ENCODE measurements at regions not wholly inside any gene's neighbourhood (a gene's known extent, or its start where the extent isn't known, plus 50 kb on each side); places are given as distances from the start of the nearest gene placed in this dataset.
A peak's percentile ranks its signal among the peaks of the same experiment; 100 is the strongest.
"Not testable (repeated sequence)": the region's sequence is repeated elsewhere in the genome, so short reads cannot be mapped to it uniquely, and the experiment has no call there.

DNA sequence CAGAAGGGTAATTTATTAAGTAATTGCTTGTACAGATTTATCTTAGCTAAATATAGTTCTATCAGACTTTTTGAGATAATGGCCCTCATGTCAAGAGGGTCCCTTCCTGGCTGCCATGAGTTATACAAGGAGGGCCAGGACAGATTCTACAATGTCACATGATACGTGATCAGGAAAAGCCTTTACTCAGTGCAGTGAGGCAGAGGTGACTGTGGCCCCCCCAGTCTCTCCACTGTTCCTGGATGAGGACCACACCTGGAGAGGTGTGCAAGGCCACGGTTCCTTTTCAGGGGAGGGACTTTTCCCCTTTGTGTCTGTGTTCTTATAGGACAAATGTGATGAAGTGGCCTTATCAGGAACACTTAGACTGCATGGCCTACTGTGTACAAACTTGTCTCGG lies 54.3 kb upstream of the LRCH1 start:
- DNase-seq (ENCODE audit: low read depth): no peak

DNA sequence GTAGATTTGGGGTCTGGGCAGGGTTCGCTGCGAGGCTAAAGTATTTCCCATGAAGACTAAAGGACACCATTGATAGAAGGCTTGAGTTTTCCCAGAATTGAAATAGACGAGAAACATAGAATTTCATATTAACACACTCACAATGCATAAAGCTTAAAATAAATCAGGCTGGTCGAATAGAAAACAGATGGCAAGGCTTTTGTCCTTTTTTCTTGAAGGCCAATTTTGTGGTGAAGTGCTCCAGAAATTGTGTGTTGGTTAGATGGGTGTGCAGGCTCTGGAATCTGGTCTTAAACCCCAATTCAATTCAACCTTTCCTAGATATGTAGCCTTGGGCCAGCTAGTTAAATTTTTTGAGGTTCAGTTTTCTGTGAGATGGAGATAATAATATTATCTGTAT lies 56.9 kb upstream of the LRCH1 start:
- no peak for DNase-seq (ENCODE audit: low read depth)

DNA sequence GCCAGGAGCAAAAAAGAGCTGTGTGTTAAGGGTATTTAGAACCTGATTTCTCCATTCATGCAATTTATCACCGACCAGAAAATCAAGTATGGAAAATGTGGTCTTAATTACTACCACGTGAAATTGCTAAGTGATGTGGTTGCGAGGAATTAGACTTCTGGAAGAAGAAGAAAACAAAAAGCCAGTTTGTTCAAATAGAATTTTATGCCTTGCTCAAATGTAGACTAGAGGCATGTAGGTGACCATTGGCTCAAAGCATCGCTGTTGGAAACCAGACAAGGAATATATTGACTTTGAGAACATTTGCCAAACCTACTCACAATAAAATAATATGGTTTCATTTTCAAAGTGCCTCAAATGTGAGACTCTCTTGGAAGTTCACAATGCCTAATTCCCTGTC lies 57.3 kb upstream of the LRCH1 start:
- DNase-seq (ENCODE audit: low read depth): no peak

DNA sequence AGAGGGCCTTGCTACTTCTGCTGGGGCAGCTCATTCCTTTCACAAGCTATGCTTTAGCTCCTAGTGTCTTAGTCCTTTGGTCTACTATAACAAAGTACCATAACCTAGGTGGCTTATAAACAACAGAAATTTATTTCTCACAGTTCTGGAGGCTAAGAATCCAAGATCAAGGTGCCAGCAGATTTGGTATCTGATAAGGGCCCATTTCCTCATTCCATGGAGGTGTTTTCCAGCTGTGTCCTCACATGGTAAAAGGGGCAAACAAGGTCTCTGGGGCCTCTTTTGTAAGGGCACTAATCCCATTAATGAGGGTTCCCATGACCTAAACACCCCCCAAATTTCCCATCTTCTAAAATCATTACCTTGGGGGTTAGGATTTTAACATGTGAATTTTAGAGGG lies 57.9 kb upstream of the LRCH1 start:
- DNase-seq (ENCODE audit: low read depth): no peak

DNA sequence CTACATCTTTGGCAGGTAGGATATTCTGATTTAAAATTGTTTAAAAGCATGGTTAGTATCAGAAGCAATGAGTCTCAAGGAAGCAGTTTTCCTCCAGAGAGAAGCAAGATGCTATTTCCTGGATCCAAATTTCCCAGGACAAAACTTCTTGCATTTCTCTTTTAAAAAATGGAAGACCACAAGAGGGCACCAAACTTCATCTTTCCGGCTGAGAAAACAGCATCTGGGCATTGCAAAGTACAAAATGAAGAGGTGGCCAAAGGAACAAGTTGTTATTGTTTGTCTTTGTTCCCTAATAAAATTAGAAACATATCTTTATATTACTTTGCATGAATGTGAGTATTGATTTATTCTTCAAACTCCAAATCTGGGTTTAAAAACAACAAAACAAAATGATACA lies 60.0 kb upstream of the LRCH1 start:
- DNase-seq (ENCODE audit: low read depth): peak; percentile 12

DNA sequence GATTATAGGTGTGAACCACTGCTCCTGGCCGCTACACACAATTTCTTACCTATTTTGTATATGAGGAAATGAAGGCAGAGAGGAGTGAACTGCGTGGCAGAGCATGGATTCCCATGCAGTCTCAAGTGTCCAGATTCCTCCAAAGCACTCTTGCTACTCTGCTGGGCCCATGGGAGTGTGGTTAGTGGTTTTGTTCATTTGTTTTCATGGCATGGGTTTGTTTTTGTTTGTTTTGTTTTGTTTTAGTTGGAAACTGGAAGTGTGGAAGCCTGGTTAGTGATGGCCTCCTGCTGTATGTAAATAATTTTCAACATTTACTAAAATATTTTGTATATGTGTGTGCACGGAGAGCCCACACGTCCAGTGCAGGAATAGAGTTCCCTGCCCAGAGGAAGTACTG lies 61.3 kb upstream of the LRCH1 start:
- DNase-seq (ENCODE audit: low read depth): no peak

DNA sequence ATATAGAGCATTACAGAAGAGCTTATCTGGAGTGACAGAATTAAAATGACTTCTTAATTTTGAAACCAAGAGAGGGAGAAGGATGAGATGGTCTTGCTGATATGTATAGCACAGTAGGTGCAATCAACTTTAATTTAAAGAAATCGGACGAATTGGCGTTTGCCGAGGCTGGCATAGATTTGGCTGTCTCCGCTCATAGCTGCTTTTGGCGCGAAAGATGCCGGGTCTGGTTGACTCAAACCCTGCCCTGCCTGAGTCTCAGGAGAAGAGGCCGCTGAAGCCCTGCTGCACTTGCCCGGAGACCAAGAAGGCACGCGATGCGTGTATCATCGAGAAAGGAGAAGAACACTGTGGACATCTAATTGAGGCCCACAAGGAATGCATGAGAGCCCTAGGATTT lies 62.3 kb upstream of the LRCH1 start:
- not testable (repeated sequence) for DNase-seq (ENCODE audit: low read depth)

DNA sequence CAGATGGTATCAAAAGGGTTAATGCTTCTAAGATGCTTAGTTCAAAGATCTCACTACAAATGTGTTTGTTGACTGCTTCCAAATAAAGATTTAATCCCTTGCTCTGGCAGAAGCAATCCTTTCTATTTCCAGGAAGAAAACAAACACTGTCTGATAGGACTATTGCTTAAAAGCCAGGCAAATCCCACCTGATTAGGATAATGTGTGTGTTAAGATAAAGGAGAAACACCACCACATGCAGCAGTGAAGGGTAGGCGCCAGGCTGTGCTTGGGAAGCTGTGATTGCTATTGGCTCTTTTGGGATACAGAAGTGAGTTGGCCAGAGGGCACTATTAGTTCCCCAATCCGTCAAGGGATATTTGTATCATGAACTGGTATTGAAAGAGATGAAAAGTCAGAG lies 62.8 kb upstream of the LRCH1 start:
- DNase-seq (ENCODE audit: low read depth): no peak

DNA sequence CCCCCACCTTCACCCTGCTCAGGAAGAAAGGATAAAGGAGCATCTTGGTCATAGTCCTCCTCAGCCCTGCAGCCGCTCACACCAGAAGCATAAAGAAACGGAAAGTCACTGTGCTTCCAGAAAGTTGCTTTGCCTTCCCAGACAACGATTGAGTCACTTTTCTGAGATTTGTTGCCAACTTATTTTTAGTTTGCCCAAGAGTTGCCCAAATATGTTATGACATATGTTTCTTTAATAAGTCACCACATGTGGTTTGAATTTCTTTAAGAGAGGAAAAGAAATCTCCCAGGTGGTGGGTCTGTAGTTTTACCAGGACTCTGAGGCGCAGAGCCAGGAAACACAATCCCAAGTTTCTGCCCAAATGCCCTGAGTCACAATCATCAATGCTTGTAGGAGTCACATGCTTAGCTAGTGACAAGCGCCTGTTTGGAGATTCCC lies 63.4 kb upstream of the LRCH1 start:
- DNase-seq (ENCODE audit: low read depth): peak; percentile 46

DNA sequence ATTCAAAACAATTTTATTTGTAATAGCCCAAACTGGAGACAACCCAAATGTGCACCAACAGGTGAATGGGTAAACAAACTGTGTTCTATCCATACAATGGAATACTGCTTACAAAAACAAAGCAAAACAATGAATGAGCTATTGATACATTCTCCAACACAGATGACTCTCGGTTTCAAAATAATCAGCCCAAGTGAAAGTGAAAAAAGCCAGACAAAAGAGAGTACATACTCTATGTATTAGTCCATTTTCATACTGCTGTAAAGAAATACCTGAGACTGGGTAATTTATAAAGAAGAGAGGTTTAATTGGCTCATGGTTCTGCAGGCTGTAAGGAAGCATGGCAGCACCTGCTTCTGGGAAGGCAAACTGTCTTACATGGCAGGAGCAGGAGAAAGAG lies 65.2 kb upstream of the LRCH1 start:
- no peak for DNase-seq (ENCODE audit: low read depth)

DNA sequence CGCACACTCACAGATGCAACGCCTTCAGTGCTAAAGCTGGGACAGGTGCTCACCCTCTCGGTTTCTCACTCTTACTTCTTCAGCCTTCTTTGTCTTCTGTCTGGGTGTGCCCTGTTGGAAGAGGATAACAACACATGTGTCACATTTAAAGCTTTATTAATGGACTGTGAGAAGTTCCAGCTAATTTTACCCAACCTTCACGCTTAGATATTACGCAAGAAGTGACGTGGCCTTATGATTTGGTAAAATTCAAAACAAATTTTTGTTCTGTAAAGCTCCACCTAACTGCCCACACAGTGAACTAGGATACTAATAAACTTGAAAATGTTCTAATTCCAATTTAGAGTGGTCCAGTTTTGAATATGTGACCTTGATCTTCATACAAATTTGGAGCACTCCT lies 66.7 kb upstream of the LRCH1 start:
- DNase-seq (ENCODE audit: low read depth): no peak

DNA sequence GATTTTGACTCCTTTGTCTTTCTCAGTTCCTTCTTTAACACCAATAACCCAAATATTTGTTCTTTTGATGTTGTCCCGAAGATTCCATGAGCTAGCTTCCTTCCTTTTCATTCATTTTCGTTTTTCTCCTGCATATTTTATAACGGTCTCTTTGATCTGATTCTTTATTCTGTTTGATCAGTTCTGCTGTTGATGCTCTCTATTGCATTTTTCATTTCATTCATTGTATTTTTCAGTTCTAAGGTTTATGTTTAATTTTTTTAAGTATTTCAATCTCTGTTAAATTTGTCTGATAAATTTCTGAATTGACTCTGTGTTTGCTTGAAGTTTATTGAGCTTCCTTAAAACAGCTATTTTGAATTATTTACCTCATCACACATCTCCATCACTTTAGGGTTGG lies 68.4 kb upstream of the LRCH1 start:
- DNase-seq (ENCODE audit: low read depth): no peak

DNA sequence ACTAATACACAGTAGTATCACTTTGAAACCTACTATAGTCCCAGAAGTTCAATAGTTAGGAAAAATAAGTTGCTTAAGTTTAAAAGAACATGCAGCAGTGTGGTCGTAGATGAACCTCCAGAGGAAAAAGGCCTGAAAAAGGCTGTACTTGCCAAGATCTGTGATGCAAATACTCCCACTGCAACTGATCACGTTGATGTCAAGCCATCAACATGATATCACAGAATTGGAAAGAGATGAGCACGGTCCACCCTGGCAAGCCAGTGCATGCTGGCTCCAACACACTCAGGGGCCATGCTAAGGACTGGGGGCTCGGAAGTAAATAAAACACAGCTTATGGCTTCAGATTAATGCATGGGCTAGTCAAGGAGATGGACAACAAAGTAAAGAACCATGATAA lies 71.8 kb upstream of the LRCH1 start:
- no peak for DNase-seq (ENCODE audit: low read depth)

DNA sequence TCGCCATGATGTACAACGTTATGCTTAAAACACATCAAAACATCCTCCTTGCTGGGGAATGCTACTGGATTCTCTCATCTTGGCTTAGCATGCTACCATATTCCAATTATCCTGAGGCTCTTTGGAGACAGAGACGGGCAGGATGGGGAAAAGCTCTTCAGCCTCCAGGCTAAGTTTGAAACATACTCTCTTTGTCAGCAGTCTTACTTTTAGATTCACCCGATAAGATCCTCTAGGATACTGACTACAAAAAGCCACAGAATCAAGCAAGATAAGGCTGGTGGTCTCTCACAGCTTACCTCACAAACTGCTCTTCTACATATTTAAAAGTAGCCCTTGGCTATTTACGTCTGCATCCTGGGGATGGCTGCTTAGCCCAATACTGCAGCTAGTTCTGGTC lies 72.8 kb upstream of the LRCH1 start:
- no peak for DNase-seq (ENCODE audit: low read depth)

DNA sequence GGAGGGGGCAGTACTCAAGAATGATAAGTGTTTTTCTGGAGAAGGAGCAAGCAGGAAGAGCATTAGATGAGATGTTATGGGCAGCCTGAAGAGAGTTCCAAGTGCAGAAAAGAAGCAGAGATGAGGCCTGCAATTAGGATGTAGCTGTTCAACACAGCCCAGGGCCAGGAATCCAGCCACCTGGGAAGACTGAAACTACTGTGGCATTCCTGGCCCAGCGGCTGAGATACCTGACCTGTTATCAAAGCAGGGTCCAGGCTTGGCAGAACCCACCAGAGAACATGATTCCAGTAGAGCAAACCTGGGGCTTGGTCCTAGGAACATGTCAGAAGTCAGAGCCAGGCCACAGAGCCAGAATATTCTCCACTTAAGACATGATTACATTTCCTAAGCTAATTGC lies 73.3 kb upstream of the LRCH1 start:
- DNase-seq (ENCODE audit: low read depth): no peak

DNA sequence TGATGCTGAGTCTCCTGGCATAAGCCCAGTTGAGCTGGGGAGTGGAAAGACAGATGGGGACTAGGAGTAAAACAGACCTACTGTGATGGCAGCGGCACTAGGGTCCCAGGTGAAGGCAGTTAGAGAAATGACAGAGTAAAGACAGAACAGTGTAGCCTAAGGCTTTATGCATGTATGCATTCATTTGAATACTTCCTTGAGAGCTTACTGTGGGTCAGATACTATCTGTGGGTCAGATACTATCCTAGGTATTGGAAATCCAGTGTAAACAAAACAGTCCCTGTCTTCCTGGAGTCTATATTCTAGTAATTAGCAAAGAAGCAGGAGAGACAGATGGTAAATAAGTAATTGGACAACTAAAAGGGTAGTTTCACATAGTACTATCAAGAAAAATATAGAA lies 73.7 kb upstream of the LRCH1 start:
- no peak for DNase-seq (ENCODE audit: low read depth)

DNA sequence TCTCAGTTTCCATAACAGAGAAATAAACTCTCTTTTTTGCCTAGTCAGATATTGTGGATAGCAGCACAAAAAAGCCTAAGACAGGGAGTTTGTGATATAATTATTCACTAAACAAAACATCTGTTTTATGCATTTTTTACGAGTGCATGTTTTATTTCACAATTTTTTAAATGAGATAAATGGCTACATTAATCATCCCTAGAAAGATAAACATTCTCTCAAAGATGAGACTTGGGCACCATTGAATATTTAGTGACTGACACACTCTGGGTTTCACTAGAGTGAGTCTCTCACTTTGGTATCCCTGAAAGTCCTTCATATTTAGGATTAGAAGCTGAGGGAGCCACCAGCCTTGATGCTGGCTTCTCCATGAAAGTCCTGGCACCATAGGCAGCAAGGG lies 74.3 kb upstream of the LRCH1 start:
- no peak for DNase-seq (ENCODE audit: low read depth)

DNA sequence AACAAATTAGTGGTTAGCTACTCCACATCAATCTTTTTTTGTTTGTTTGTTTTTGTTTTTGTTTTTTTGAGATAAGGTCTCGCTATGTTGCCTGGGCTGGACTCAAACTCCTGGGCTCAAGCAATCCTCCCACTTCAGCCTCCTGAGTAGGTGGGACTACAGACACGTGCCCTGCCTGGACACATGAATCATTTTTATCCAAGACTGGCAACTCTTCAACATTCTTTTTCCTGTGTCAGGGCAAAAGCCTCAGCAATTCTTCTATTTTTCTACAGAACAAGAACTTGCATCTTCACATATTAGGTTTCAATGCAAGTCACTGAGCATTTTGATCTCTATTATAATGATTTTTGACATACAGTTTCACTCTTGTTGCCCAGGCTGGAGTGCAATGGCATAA lies 76.8 kb upstream of the LRCH1 start:
- no peak for DNase-seq (ENCODE audit: low read depth)

DNA sequence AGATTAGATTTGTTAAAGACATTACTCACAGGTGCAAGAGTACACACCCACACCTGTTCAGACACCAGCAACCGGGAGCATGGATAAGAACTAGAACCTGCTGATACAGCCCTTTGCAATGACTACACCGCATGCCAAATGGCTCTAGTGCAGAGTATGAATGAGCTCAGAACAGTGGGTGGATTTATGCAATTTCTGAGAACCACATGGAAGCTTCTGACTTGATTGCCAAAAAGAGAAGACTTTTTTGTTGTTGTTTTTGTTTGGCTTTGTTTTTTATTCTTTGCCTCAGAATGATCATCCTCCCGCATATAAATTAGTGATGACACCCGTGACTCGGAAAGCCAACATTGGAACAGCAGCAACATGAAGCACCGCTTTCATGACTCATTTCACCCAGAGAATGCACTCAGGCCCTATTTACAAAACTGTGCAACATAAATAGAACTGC lies 77.4 kb upstream of the LRCH1 start:
- no peak for DNase-seq (ENCODE audit: low read depth)

DNA sequence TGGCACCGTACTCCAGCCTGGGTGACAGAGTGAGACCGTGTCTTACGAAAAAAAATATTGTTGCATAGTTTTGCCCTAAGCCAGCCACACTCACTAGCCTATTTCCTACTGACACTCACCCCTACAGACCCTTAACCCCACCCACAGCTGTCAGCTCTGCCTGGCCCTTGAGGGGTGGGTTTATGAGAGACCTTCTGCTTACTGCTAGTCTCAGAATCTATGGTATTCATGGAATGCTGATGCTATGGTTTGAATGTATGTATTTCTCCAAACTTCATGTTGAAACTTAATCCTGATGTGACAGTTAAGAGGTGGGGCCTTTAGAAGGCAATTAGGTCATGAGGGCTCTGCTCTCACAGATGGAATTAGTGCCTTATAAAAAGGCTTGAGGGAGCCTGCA lies 79.2 kb upstream of the LRCH1 start:
- no peak for DNase-seq (ENCODE audit: low read depth)

DNA sequence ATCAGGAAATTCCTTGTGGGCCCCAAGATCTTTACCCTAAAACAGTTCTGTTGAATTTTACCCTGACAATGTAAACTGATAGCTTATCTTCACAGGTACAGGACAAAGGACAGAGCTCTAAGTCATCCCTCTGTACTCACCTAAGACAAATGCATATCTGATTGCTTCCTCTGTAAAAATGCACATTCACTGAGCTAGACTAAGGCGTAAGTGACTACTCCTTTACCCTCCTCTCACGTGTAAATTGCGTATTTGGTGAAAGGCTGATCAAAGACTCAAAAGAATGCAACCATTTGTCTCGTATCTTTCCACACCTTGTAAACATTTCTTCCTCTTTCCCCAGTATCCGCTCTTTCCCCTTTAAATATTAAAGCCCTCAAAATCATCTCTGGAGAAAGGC lies 80.6 kb upstream of the LRCH1 start:
- no peak for DNase-seq (ENCODE audit: low read depth)

DNA sequence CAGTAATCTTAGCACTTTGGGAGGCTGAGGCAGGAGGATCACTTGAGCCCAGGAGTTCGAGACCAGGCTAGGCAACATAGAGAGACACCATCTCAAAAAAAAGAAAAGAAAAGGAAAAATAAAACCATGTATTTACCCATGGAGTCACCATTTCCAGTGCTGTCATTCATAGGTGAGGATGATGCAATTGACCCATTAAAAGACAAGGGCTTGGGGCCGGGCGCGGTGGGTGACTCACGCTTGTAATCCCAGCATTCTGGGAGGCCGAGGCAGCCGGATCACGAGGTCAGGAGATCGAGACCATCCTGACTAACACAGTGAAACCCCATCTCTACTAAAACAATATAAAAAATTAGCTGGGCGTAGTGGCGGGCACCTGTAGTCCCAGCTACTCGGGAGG lies 82.6 kb upstream of the RUBCNL start:
- DNase-seq (ENCODE audit: low read depth): not testable (repeated sequence)

DNA sequence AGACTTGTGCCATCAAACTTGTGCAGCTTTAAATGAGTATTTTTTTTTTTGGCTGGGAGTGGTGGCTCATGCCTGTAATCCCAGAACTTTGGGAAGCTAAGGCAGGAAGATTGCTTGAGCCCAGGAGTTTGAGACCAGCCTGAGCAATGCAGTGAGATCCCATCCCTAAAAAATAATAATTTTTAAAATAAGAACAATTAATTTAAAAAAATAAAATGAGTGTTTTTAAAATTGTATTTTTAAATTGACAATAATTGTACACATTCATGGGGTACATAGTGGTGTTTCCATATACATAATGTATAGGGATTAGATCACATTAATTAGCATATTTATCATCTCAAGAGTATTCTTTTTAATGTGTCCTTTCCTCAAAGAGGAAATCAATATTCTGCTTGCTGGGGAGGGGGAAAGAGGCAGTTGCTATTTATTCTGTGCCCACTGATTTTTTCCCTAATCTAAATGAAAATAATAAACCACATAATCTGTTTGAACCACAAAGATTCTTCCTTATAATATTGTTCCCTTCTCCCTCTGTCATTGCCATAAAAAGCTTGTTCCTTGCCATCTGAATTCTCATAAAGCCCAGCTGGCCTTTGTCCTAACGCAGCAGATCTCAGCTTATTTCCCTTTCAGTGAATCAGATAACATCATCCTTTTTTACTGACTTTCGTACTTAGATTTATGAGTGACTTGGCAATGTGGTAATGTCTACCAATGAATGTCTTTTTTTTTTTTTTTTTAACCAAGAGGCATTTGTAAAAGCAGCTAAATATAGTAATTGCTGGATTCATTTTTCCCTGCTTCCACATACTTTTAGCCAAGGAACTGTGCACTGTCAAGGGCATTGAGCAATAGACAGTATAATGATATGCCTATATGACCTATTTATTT lies 81.8 kb upstream of the RUBCNL start:
- DNase-seq (ENCODE audit: low read depth): no peak

DNA sequence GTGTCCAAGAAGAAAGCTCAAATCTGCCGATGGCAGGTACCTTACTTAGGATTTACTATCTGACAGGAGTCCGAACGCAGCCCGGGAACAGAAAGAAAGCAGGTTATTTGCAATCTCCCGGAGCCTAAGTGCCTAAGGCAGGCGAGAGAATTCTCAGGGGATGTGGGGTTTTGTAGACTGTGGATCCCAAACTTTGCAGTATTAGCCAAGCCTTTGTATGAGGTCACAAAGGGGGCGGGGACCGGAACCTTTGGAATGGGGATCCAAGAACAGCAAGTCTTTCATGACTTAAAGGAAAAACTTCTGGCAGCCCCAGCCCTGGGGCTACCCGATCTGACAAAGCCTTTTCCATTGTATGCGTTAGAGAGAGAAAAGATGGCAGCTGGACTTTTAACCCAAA lies 80.6 kb upstream of the RUBCNL start:
- DNase-seq (ENCODE audit: low read depth): not testable (repeated sequence)
